ENCODE measurements at regions not wholly inside any gene's neighbourhood (a gene's known extent, or its start where the extent isn't known, plus 50 kb on each side); places are given as distances from the start of the nearest gene placed in this dataset.

- no TSS peak for BruUV-seq (replicated peaks)
- FAIRE-seq (no peak), ATAC-seq (no peak), DNase-seq (ENCODE audit: low spot score) (no peak)
- in situ Hi-C loops (cut with HindIII; ENCODE audit: extremely low pct_ligation_motif_present, low pct_unique_long_range_greater_than_20kb) (no loop called here), intact Hi-C loops (cut with micrococcal nuclease; ENCODE audit: unreplicated experiment) (no loop called here)
- Histone ChIP-seq H3K9ac (ENCODE audit: insufficient read depth, low read depth, low read length) (no peak overlapping the region), H3K4me1 (ENCODE audit: insufficient read depth, low read length) (no peaks in the 10 kb centered on the region), H2AFZ (ENCODE audit: low read length) (no peak overlapping the region), H3K27me3 (ENCODE audit: control insufficient read depth in 1 of 2, insufficient read depth in 2 of 2, low read length in 2 of 2) (no peaks in the 10 kb centered on the region), H3K36me3 (replicated peaks in 1 of 2; ENCODE audit: control insufficient read depth in 1 of 2, insufficient read depth in 2 of 2, low read length in 2 of 2) (no peaks in the 10 kb centered on the region), H3K9me3 (ENCODE audit: low read length) (no peaks in the 10 kb centered on the region), H3K79me2 (ENCODE audit: insufficient read depth, low read length) (no peaks in the 10 kb centered on the region), H3K27ac (ENCODE audit: extremely low read length, insufficient read depth, low read length) (no peak overlapping the region), H3K4me3 (replicated peaks in 1 of 3; ENCODE audit: insufficient read depth in 1 of 3, low read depth in 2 of 3, low read length in 3 of 3) (no peak overlapping the region), H3K4me2 (ENCODE audit: low read depth, low read length) (no peak overlapping the region), H4K20me1 (ENCODE audit: insufficient read depth, low read length) (no peaks in the 10 kb centered on the region)
- WGBS (ENCODE audit: low lambda C conversion rate) = 32% methylated on average over 3 of the region's 3 CpGs
- CTCF ChIA-PET (ENCODE audit: low intra/inter-chr PET ratio, low total read pairs) = no interaction called here
- TF ChIP-seq KMT2B (CRISPR knock-in tag; IDR thresholded peaks at IDR 0.05) = no peak
- TF ChIP-seq ZNF788 (CRISPR knock-in tag; IDR thresholded peaks at IDR 0.05; ENCODE audit: borderline replicate concordance) = no peak
- TF ChIP-seq, protein P1, sequence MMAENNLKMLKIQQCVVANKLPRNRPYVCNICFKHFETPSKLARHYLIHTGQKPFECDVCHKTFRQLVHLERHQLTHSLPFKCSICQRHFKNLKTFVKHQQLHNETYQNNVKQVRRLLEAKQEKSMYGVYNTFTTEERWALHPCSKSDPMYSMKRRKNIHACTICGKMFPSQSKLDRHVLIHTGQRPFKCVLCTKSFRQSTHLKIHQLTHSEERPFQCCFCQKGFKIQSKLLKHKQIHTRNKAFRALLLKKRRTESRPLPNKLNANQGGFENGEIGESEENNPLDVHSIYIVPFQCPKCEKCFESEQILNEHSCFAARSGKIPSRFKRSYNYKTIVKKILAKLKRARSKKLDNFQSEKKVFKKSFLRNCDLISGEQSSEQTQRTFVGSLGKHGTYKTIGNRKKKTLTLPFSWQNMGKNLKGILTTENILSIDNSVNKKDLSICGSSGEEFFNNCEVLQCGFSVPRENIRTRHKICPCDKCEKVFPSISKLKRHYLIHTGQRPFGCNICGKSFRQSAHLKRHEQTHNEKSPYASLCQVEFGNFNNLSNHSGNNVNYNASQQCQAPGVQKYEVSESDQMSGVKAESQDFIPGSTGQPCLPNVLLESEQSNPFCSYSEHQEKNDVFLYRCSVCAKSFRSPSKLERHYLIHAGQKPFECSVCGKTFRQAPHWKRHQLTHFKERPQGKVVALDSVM (CRISPR knock-in tag; IDR thresholded peaks at IDR 0.05) = no peak
- TF ChIP-seq ZNF713 (CRISPR knock-in tag; IDR thresholded peaks at IDR 0.05) = no peak
- no peak for TF ChIP-seq ZNF646 (CRISPR knock-in tag; IDR thresholded peaks at IDR 0.05)
- TF ChIP-seq RNF219 (CRISPR knock-in tag; IDR thresholded peaks at IDR 0.05) = no peak
- TF ChIP-seq HOXA9 (CRISPR knock-in tag; IDR thresholded peaks at IDR 0.05; ENCODE audit: borderline replicate concordance) = no peak
- no peak for TF ChIP-seq HNRNPK (IDR thresholded peaks at IDR 0.05; ENCODE audit: low read depth, low read length, poor library complexity, severe bottlenecking)
- POLR2A ChIA-PET = no interaction called here
These were observed 975.9 kb downstream of the MAT2B start for GRCh38 chr5:164481270-164481669.
